H1 (cell line): ENCODE measurements at regions not wholly inside any gene's neighbourhood (a gene's known extent, or its start where the extent isn't known, plus 50 kb on each side); places are given as distances from the start of the nearest gene placed in this dataset.

Source experiments
- CTCF ChIA-PET: fragments of 300-600 bp; sonication (Branson Sonifier 250); formaldehyde crosslinking; loops from one replicate; lab custom pipeline; 2021; ENCODE audit not compliant: partially characterized antibody; lab: Charles Lee
- POLR2A ChIA-PET: fragments of 300-600 bp; sonication (Branson Sonifier 250); formaldehyde crosslinking; loops from one replicate; lab custom pipeline; 2021; ENCODE audit warnings: inconsistent platforms; ENCODE audit not compliant: partially characterized antibody; lab: Charles Lee
- DNase-seq, 2 experiments: peaks; one replicate each; pipeline versions ENCODE4 v3.0.0 to v3.0.0-alpha.2; 2010 to 2022; ENCODE audit warnings: low spot score in 2 of 2, low read depth in 1 of 2, mixed read lengths in 1 of 2
- FAIRE-seq: peaks from 2 replicates; lab custom pipeline; 2011; peaks lifted over from hg19 to GRCh38; lab: Jason Lieb, UNC
- H2AFZ ChIP-seq: 2 replicates; pipeline ENCODE4 v1.8.1; 2012; ENCODE audit warnings: low read length, inconsistent platforms
- H2AK5ac ChIP-seq: 2 replicates; pipeline ENCODE4 v1.6.1; 2013; ENCODE audit warnings: low read depth, low read length
- H2BK120ac ChIP-seq: replicated peaks from 2 replicates; pipeline ENCODE3; 2013; ENCODE audit warnings: low read depth, low read length, inconsistent platforms
- H2BK12ac ChIP-seq: 2 replicates; pipeline ENCODE4 v1.6.1; 2013; ENCODE audit warnings: low read depth, low read length
- H2BK15ac ChIP-seq: 2 replicates; pipeline ENCODE4 v1.6.1; 2013; ENCODE audit warnings: low read length
- H2BK20ac ChIP-seq: 2 replicates; pipeline ENCODE4 v1.6.1; 2013; ENCODE audit warnings: low read length
- H2BK5ac ChIP-seq: 2 replicates; pipeline ENCODE4 v1.6.1; 2013; ENCODE audit warnings: low read depth, low read length
- H3K14ac ChIP-seq: 2 replicates; pipeline ENCODE4 v1.6.1; 2013; ENCODE audit warnings: inconsistent platforms; ENCODE audit not compliant: insufficient read length
- H3K18ac ChIP-seq: 2 replicates; pipeline ENCODE4 v1.6.1; 2013; ENCODE audit warnings: low read length; ENCODE audit errors: extremely low read depth
- H3K23ac ChIP-seq: 2 replicates; pipeline ENCODE4 v1.6.1; 2013; ENCODE audit warnings: inconsistent platforms; ENCODE audit not compliant: insufficient read length
- H3K23me2 ChIP-seq: 2 replicates; pipeline ENCODE4 v1.6.1; 2013; ENCODE audit warnings: low read depth, low read length
- H3K27ac ChIP-seq: 2 replicates; pipeline ENCODE4 v1.6.1; 2011; ENCODE audit warnings: low read depth, low read length, inconsistent platforms
- H3K27me3 ChIP-seq, 4 experiments: replicated peaks in 1 of 4; 1 replicate in 1 of 4; 2 replicates in 3 of 4; pipeline versions ENCODE4 v1.6.1 to v1.8.1; 2011 to 2013; ENCODE audit warnings: low read length in 3 of 4, mild to moderate bottlenecking in 3 of 4, inconsistent platforms in 2 of 4, mixed read lengths in 2 of 4, moderate library complexity in 1 of 4; ENCODE audit not compliant: control insufficient read depth in 3 of 4, insufficient read depth in 3 of 4; ENCODE audit errors: extremely low read depth in 1 of 4
- H3K36me3 ChIP-seq, 4 experiments: 2 replicates each; pipeline versions ENCODE4 v1.6.1 to v1.8.1; 2011 to 2013; ENCODE audit warnings: mild to moderate bottlenecking in 4 of 4, low read length in 3 of 4, moderate library complexity in 2 of 4, control low read depth in 1 of 4, inconsistent platforms in 1 of 4; ENCODE audit not compliant: insufficient read depth in 4 of 4, control insufficient read depth in 2 of 4
- H3K4ac ChIP-seq: replicated peaks from 2 replicates; pipeline ENCODE3; 2013; ENCODE audit warnings: low read length, low read depth, mixed read lengths, inconsistent platforms; ENCODE audit not compliant: insufficient read length
- H3K4me1 ChIP-seq, 4 experiments: replicated peaks in 1 of 4; 1 replicate in 1 of 4; 2 replicates in 3 of 4; pipeline versions ENCODE4 v1.6.1 to v1.8.1; 2011 to 2013; ENCODE audit warnings: low read length in 3 of 4, inconsistent platforms in 2 of 4, mixed read lengths in 1 of 4; ENCODE audit not compliant: insufficient read depth in 4 of 4, control insufficient read depth in 3 of 4
- H3K4me2 ChIP-seq, 2 experiments: 2 replicates each; pipeline versions ENCODE4 v1.6.1 to v1.8.1; 2011 to 2013; ENCODE audit warnings: low read depth in 2 of 2, low read length in 2 of 2, control low read depth in 1 of 2, inconsistent platforms in 1 of 2, mild to moderate bottlenecking in 1 of 2; ENCODE audit not compliant: insufficient read depth in 1 of 2
- H3K4me3 ChIP-seq, 4 experiments: fragments of 200-600, 300-600 bp in 1 of 4; sonication (generic), shearing (Covaris generic), sonication (Bioruptor Twin) in 1 of 4; 2 replicates each; pipeline versions ENCODE4 v1.5.1 to v1.8.1; 2011 to 2016; ENCODE audit warnings: low read length in 4 of 4, low read depth in 3 of 4, control low read depth in 2 of 4, inconsistent platforms in 2 of 4, mild to moderate bottlenecking in 2 of 4, mixed read lengths in 1 of 4, moderate library complexity in 1 of 4; ENCODE audit not compliant: insufficient read depth in 2 of 4; ENCODE audit errors: extremely low read depth in 1 of 4
- H3K56ac ChIP-seq: replicated peaks from 2 replicates; pipeline ENCODE3; 2013; ENCODE audit warnings: low read depth, mild to moderate bottlenecking, mixed read lengths, low read length, inconsistent platforms; ENCODE audit not compliant: insufficient read length
- H3K79me1 ChIP-seq: 2 replicates; pipeline ENCODE4 v1.6.1; 2013; ENCODE audit warnings: low read depth, low read length, control low read depth
- H3K79me2 ChIP-seq, 2 experiments: 2 replicates each; pipeline versions ENCODE4 v1.6.1 to v1.8.1; 2012 to 2013; ENCODE audit warnings: low read length in 2 of 2, mild to moderate bottlenecking in 2 of 2, inconsistent platforms in 1 of 2; ENCODE audit not compliant: insufficient read depth in 2 of 2, control insufficient read depth in 1 of 2
- H3K9ac ChIP-seq, 4 experiments: replicated peaks in 1 of 4; 1 replicate in 1 of 4; 2 replicates in 3 of 4; pipeline versions ENCODE4 v1.6.1 to v1.8.1; 2011 to 2013; ENCODE audit warnings: low read depth in 3 of 4, low read length in 3 of 4, control low read depth in 2 of 4, mild to moderate bottlenecking in 2 of 4, moderate library complexity in 2 of 4, inconsistent platforms in 1 of 4; ENCODE audit errors: extremely low read depth in 1 of 4
- H3K9me3 ChIP-seq, 2 experiments: 2 replicates each; pipeline versions ENCODE4 v1.6.1 to v1.8.1; 2012 to 2013; ENCODE audit warnings: mild to moderate bottlenecking in 2 of 2, moderate library complexity in 2 of 2, control low read depth in 1 of 2, inconsistent platforms in 1 of 2, low read depth in 1 of 2, low read length in 1 of 2, mixed read lengths in 1 of 2; ENCODE audit not compliant: insufficient read depth in 2 of 2
- H4K20me1 ChIP-seq, 2 experiments: replicated peaks in 1 of 2; 2 replicates each; pipeline versions ENCODE3 to v1.8.1; 2011 to 2013; ENCODE audit warnings: inconsistent platforms in 2 of 2, low read length in 2 of 2, mild to moderate bottlenecking in 1 of 2; ENCODE audit not compliant: insufficient read depth in 2 of 2, control insufficient read depth in 1 of 2
- H4K5ac ChIP-seq: 2 replicates; pipeline ENCODE4 v1.6.1; 2013; ENCODE audit warnings: low read length, low read depth, mixed read lengths, inconsistent platforms; ENCODE audit not compliant: insufficient read length
- H4K8ac ChIP-seq: 2 replicates; pipeline ENCODE4 v1.8.0; 2013; ENCODE audit warnings: mild to moderate bottlenecking, moderate library complexity, low read length, inconsistent platforms; ENCODE audit not compliant: insufficient read depth; ENCODE audit errors: extremely low read depth
- H4K91ac ChIP-seq: replicated peaks from 2 replicates; pipeline ENCODE3; 2013; ENCODE audit warnings: low read length, mixed read lengths, inconsistent platforms; ENCODE audit not compliant: insufficient read length
- CBX8 ChIP-seq: fragments of 300-800, 300-1000 bp; sonication (generic); IDR thresholded peaks from 2 replicates; pipeline ENCODE4 v1.7.1; 2016; ENCODE audit warnings: low read depth, low read length, borderline replicate concordance
- KDM5A ChIP-seq: fragments of 200-600 bp; IDR thresholded peaks from 2 replicates; pipeline ENCODE4 v1.7.1; 2012; ENCODE audit warnings: mild to moderate bottlenecking, low read length, inconsistent platforms, mixed read lengths
- MAFK ChIP-seq: IDR thresholded peaks from 2 replicates; pipeline ENCODE4 v1.6.1; 2012; ENCODE audit warnings: low read depth, mild to moderate bottlenecking, improper control_type of control experiment, low read length
- POLR2AphosphoS5 ChIP-seq: IDR thresholded peaks from 2 replicates; pipeline ENCODE4 v1.6.1; 2011; ENCODE audit warnings: low read depth, low read length
- RFX5 ChIP-seq: IDR thresholded peaks from 2 replicates; pipeline ENCODE4 v1.6.1; 2011; ENCODE audit warnings: low read depth, low read length, improper control_type of control experiment, borderline replicate concordance
- SIN3A ChIP-seq, 2 experiments: IDR thresholded peaks in 1 of 2; conservative IDR thresholded peaks in 1 of 2; 2 replicates each; pipeline ENCODE4 v1.6.1; 2011 to 2012; ENCODE audit warnings: low read length in 2 of 2, improper control_type of control experiment in 1 of 2, low read depth in 1 of 2, mild to moderate bottlenecking in 1 of 2
- TAF1 ChIP-seq: IDR thresholded peaks from 2 replicates; pipeline ENCODE4 v1.6.1; 2011; ENCODE audit warnings: mild to moderate bottlenecking, low read depth, low read length
- YY1 ChIP-seq: IDR thresholded peaks from 2 replicates; pipeline ENCODE4 v1.6.1; 2011; ENCODE audit warnings: low read depth, mild to moderate bottlenecking, low read length
- WGBS, 2 experiments: shearing (Covaris generic) in 1 of 2; methylation state at CpG; one replicate each; pipeline versions ENCODE4 v1.1.6 to v1.1.7; 2013 to 2015; ENCODE audit warnings: low lambda C conversion rate in 2 of 2, mixed read lengths in 2 of 2, inconsistent platforms in 1 of 2, low coverage in 1 of 2, missing lambda C conversion rate in 1 of 2; ENCODE audit not compliant: insufficient replicate concordance in 2 of 2, insufficient coverage in 1 of 2, insufficient read length in 1 of 2; ENCODE audit errors: extremely low coverage in 1 of 2, missing lambda C conversion rate in 1 of 2; 5-methylcytosine and 5-hydroxymethylcytosine counted together

- Histone ChIP-seq H3K4ac (no peak overlapping the region), H3K4me2 (no peak overlapping the region), H4K20me1 (peaks cover 0 to 4% of the 10 kb centered on the region in 2 experiments), H4K91ac (no peak overlapping the region), H2BK15ac (no peak overlapping the region), H2BK20ac (no peak overlapping the region), H3K23ac (no peak overlapping the region), H3K4me1 (peaks cover 0 to 11% (median 2%) of the 10 kb centered on the region in 4 experiments; a peak in 5 of 7 replicates), H3K23me2 (peaks cover 6% of the 10 kb centered on the region; the same call in 1 of the 2 replicates), H2AFZ (no peak overlapping the region), H3K9ac (no peak overlapping the region), H2BK5ac (no peak overlapping the region), H3K18ac (no peak overlapping the region), H3K56ac (no peak overlapping the region), H3K79me2 (no peaks in the 10 kb centered on the region), H2BK120ac (no peak overlapping the region), H3K14ac (no peak overlapping the region), H3K36me3 (no peaks in the 10 kb centered on the region), H3K9me3 (no peaks in the 10 kb centered on the region), H2BK12ac (no peak overlapping the region), H4K5ac (no peak overlapping the region), H3K27me3 (peaks cover 10 to 30% (median 20%) of the 10 kb centered on the region in 4 experiments), H3K27ac (no peak overlapping the region), H3K79me1 (no peaks in the 10 kb centered on the region), H4K8ac (no peak overlapping the region), H2AK5ac (no peak overlapping the region), H3K4me3 (no peak overlapping the region)
- no peak for FAIRE-seq
- POLR2A ChIA-PET: interaction anchor here (0.6 kb wide), 2 partner anchors 24 to 75 kb away, joined by 3 read pairs; no protein-coding TSS in a partner anchor
- WGBS, 2 experiments: 87% methylated on average over 7 of the region's 7 CpGs; no CpG with 5 or more reads in 1 of the 2 experiments
- CTCF ChIA-PET: interaction anchor here (0.7 to 2.7 kb wide), 11 partner anchors 10 to 70 kb away, joined by 3 to 15 read pairs (median 4); no protein-coding TSS in a partner anchor
- DNase-seq: no peak
- TF ChIP-seq POLR2AphosphoS5 (no peak), KDM5A (no peak), RFX5 (no peak), YY1 (no peak), TAF1 (no peak), MAFK (no peak), CBX8 (no peak), SIN3A (conservative IDR thresholded peaks at IDR 0.05 in 1 of 2, IDR thresholded peaks at IDR 0.05 in 1 of 2; ENCODE audit: low read depth in 1 of 2, low read length in 2 of 2) (no peak)
Measured at GRCh38 chr20:62553838-62554161, 78.0 kb upstream of the GATA5 start.
